ENCODE measurements at regions not wholly inside any gene's neighbourhood (a gene's known extent, or its start where the extent isn't known, plus 50 kb on each side); places are given as distances from the start of the nearest gene placed in this dataset.

GRCh38 chr5:133732536-133732935 lies 120.2 kb upstream of the FSTL4 start:
- no peak overlapping the region for H3K27ac ChIP-seq (ENCODE audit: low read length)
- ChIA-PET POLR2A (ENCODE audit: unreplicated experiment) (no interaction called here), CTCF (no interaction called here)
- no TSS peak for BruUV-seq (replicated peaks)
- no peaks in the 10 kb centered on the region for H3K79me2 ChIP-seq (ENCODE audit: low read length)
- TF ChIP-seq CTCF (conservative IDR thresholded peaks at IDR 0.05; ENCODE audit: low read depth, low read length) (no peak), EZH2 (IDR thresholded peaks at IDR 0.05; ENCODE audit: low read length, unreplicated experiment) (no peak), EZH2phosphoT487 (IDR thresholded peaks at IDR 0.05; ENCODE audit: borderline replicate concordance, low read length) (no peak)
- H3K9me2 ChIP-seq (replicated peaks; ENCODE audit: low read length), result no peaks in the 10 kb centered on the region
- no peak overlapping the region for H3K9ac ChIP-seq (ENCODE audit: low read length)
- no peaks in the 10 kb centered on the region for H3K27me3 ChIP-seq (ENCODE audit: low read length)
- no peak overlapping the region for H3K4me2 ChIP-seq (ENCODE audit: low read length)
- no peaks in the 10 kb centered on the region for H3K9me3 ChIP-seq (ENCODE audit: low read length)
- H3K4me1 ChIP-seq (ENCODE audit: insufficient read depth, low read length), result peaks cover 23% of the 10 kb centered on the region
- DNase-seq (no peak), ATAC-seq (no peak)
- intact Hi-C loops (cut with micrococcal nuclease), result no loop called here
- no peak overlapping the region for H2AFZ ChIP-seq (ENCODE audit: low read length)
- H4K20me1 ChIP-seq (ENCODE audit: low read length), result no peaks in the 10 kb centered on the region
- no peaks in the 10 kb centered on the region for H3K36me3 ChIP-seq (ENCODE audit: low read depth, low read length)
- H3K4me3 ChIP-seq (ENCODE audit: low read length), result no peak overlapping the region
- H3F3A ChIP-seq (ENCODE audit: low read length, unreplicated experiment), result peaks cover 6% of the 10 kb centered on the region

- H3K9me3 ChIP-seq (ENCODE audit: low read length), result no peaks in the 10 kb centered on the region
- CTCF ChIA-PET, result no interaction called here
- TF ChIP-seq CTCF (conservative IDR thresholded peaks at IDR 0.05; ENCODE audit: low read depth, low read length) (no peak), EZH2phosphoT487 (IDR thresholded peaks at IDR 0.05; ENCODE audit: borderline replicate concordance, low read length) (no peak), EZH2 (IDR thresholded peaks at IDR 0.05; ENCODE audit: low read length, unreplicated experiment) (no peak)
- no peak overlapping the region for H3K9ac ChIP-seq (ENCODE audit: low read length)
- ATAC-seq (no peak), DNase-seq (no peak)
- H3K9me2 ChIP-seq (replicated peaks; ENCODE audit: low read length), result no peaks in the 10 kb centered on the region
- H3K79me2 ChIP-seq (ENCODE audit: low read length), result no peaks in the 10 kb centered on the region
- intact Hi-C loops (cut with micrococcal nuclease), result no loop called here
- H3K27me3 ChIP-seq (ENCODE audit: low read length), result no peaks in the 10 kb centered on the region
- H3K27ac ChIP-seq (ENCODE audit: low read length), result no peak overlapping the region
- peaks cover 23% of the 10 kb centered on the region for H3K4me1 ChIP-seq (ENCODE audit: insufficient read depth, low read length)
- no peaks in the 10 kb centered on the region for H3K36me3 ChIP-seq (ENCODE audit: low read depth, low read length)
- POLR2A ChIA-PET (ENCODE audit: unreplicated experiment), result no interaction called here
- H2AFZ ChIP-seq (ENCODE audit: low read length), result no peak overlapping the region
- BruUV-seq (replicated peaks), result no TSS peak
- H3K4me2 ChIP-seq (ENCODE audit: low read length), result no peak overlapping the region
- H3K4me3 ChIP-seq (ENCODE audit: low read length), result no peak overlapping the region
- H3F3A ChIP-seq (ENCODE audit: low read length, unreplicated experiment), result peaks cover 6% of the 10 kb centered on the region
- H4K20me1 ChIP-seq (ENCODE audit: low read length), result no peaks in the 10 kb centered on the region
Observed at GRCh38 chr5:133731951-133732350, 119.6 kb upstream of the FSTL4 start.

GRCh38 chr5:133730866-133731265 lies 118.5 kb upstream of the FSTL4 start:
- H2AFZ ChIP-seq (ENCODE audit: low read length), result no peak overlapping the region
- no TSS peak for BruUV-seq (replicated peaks)
- CTCF ChIA-PET, result no interaction called here

More at GRCh38 chr5:133730866-133731265, 118.5 kb upstream of the FSTL4 start:
- Histone ChIP-seq H3K9me2 (replicated peaks; ENCODE audit: low read length) (no peaks in the 10 kb centered on the region), H3K9ac (ENCODE audit: low read length) (no peak overlapping the region), H3K4me3 (ENCODE audit: low read length) (no peak overlapping the region), H3K27ac (ENCODE audit: low read length) (no peak overlapping the region), H3K27me3 (ENCODE audit: low read length) (no peaks in the 10 kb centered on the region), H3K79me2 (ENCODE audit: low read length) (no peaks in the 10 kb centered on the region), H3K36me3 (ENCODE audit: low read depth, low read length) (no peaks in the 10 kb centered on the region), H3F3A (ENCODE audit: low read length, unreplicated experiment) (peaks cover 4% of the 10 kb centered on the region), H3K4me1 (ENCODE audit: insufficient read depth, low read length) (peaks cover 15% of the 10 kb centered on the region), H3K9me3 (ENCODE audit: low read length) (no peaks in the 10 kb centered on the region), H4K20me1 (ENCODE audit: low read length) (no peaks in the 10 kb centered on the region), H3K4me2 (ENCODE audit: low read length) (no peak overlapping the region)
- ATAC-seq (no peak), DNase-seq (no peak)
- POLR2A ChIA-PET (ENCODE audit: unreplicated experiment), result no interaction called here
- TF ChIP-seq EZH2 (IDR thresholded peaks at IDR 0.05; ENCODE audit: low read length, unreplicated experiment) (no peak), CTCF (conservative IDR thresholded peaks at IDR 0.05; ENCODE audit: low read depth, low read length) (no peak)
- intact Hi-C loops (cut with micrococcal nuclease), result no loop called here

Data from PC-3 (cell line).